C4-2B (cell line): ENCODE measurements at regions not wholly inside any gene's neighbourhood (a gene's known extent, or its start where the extent isn't known, plus 50 kb on each side); places are given as distances from the start of the nearest gene placed in this dataset.

Experiments
- ZFX ChIP-seq: fragments of 450-650 bp; IDR thresholded peaks from 2 replicates; pipeline ENCODE4 v1.6.1; 2017
- TF ChIP-seq, protein P1 (sequence below): fragments of 450-650 bp; conservative IDR thresholded peaks from 2 replicates; pipeline ENCODE4 v1.5.1; 2017; ENCODE audit warnings: mild to moderate bottlenecking

DNA sequence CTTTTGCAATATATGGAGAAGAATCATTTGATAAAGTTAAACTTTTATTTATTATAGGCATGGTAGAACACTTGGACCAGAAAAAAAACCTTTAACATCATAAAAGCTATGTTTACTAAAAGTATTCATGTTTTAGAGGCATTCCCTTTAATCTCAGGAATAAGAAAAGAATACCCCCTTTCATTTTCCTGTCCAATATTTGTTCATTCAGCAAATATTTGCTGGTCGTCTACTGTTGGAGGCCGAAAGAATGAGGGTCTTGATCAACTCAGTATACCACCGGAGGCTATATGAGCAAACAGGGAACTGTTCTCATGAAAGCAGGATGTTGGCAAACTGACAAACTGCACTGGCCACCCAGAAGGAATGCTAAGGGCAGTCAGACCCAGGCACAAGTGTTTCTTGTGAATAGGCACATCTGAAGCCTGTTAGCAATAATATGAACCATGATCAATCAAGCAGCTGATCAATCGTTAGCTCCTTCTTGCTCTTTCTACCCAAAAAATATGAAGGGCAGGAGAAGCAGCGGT, 480.8 kb upstream of the FAT1 start:
- TF ChIP-seq, protein P1, sequence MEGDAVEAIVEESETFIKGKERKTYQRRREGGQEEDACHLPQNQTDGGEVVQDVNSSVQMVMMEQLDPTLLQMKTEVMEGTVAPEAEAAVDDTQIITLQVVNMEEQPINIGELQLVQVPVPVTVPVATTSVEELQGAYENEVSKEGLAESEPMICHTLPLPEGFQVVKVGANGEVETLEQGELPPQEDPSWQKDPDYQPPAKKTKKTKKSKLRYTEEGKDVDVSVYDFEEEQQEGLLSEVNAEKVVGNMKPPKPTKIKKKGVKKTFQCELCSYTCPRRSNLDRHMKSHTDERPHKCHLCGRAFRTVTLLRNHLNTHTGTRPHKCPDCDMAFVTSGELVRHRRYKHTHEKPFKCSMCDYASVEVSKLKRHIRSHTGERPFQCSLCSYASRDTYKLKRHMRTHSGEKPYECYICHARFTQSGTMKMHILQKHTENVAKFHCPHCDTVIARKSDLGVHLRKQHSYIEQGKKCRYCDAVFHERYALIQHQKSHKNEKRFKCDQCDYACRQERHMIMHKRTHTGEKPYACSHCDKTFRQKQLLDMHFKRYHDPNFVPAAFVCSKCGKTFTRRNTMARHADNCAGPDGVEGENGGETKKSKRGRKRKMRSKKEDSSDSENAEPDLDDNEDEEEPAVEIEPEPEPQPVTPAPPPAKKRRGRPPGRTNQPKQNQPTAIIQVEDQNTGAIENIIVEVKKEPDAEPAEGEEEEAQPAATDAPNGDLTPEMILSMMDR, result no peak
- no peak for TF ChIP-seq ZFX
